ENCODE measurements at regions not wholly inside any gene's neighbourhood (a gene's known extent, or its start where the extent isn't known, plus 50 kb on each side); places are given as distances from the start of the nearest gene placed in this dataset.

DNA sequence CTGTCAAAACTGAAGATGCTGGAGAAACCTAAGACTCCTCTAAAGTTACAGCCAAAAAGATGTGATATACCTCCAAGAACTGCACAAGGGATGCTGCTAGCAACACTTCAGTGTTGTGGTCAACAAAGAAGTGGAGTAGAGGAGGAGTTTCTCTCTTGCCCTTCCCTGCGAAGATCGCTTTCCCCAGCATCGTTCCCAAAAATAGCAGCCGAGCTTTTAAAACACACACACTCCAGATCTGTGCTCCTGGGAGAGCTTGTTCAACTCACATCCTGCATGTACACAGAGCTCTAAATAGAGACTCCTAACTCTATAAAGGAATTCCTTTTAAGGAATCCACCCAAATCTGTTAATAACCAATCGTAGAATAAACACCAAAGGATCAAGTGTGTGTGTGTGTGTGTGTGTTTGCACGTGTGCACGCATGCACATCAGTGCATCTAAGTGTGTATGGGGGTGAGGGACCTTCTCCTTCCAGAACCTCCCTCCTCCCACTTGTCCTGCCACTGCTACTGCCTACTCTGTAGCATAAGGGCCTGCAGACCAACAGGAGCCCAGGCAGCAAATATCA, 58.5 kb downstream of the PSMG1 start:
- DNase-seq (ENCODE audit: low read depth in 1 of 2, low spot score in 1 of 2) = no peak

GRCh38 chr21:39123375-39123774, 59.9 kb downstream of the PSMG1 start:
- no peak for DNase-seq (ENCODE audit: low read depth in 1 of 2, low spot score in 1 of 2)

- no peak for DNase-seq (ENCODE audit: low read depth in 1 of 2, low spot score in 1 of 2)
These were observed 61.5 kb downstream of the PSMG1 start for GRCh38 chr21:39121600-39122355.

DNA sequence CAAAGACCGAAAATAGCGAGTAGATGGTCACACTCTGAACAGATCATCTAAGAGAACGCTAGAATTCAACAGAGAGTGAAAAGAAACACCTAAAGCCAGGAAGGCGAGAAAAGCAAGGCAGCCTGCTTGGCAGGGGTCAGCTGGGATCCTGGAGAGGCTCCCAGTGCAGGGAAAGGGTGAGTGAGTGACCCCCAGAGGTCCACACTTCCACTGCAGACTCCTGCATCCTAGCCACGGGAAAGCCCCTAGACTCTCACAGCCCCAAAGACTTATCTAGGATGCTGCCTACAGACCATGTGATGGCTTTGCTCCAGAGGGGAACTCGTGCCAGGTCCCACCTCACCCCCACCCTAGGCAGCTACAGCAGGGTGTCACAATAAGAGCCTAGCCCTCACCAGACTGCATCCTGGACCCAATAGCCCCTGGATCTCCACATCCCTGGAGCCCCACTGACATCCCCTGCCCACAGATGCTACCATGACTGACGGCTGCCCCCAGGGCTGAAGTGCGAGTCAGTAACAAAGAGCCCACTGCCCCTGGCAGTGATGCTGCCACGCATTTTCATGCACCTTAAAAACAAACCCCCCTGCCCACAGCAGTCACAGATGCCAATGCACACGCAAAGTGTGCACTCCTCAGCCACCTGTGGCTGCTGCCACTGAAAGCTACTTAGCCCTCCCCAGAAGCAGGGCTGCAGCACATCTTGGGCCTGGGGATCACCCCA, 62.2 kb downstream of the PSMG1 start:
- DNase-seq (ENCODE audit: low read depth in 1 of 2, low spot score in 1 of 2) = no peak

DNA sequence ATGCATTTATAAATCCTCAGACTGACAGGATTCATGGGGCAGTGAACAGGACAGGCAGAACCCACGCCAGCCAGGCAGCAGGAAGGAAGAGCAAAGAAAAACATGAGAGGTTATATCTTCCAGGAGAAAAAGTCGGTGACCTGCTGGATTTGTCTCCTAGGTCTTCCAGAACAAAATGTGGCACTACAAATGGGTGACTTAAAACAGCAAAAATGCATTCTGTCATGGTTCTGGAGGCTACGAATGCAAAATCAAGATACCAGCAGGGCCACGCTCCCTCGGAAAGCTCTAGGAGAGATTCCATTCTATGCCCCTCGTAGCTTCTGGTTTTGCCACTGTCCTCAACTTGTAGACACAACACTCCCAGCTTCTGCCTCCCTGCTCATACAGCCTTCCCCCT, 63.4 kb downstream of the PSMG1 start:
- DNase-seq (ENCODE audit: low read depth in 1 of 2, low spot score in 1 of 2) = no peak

DNA sequence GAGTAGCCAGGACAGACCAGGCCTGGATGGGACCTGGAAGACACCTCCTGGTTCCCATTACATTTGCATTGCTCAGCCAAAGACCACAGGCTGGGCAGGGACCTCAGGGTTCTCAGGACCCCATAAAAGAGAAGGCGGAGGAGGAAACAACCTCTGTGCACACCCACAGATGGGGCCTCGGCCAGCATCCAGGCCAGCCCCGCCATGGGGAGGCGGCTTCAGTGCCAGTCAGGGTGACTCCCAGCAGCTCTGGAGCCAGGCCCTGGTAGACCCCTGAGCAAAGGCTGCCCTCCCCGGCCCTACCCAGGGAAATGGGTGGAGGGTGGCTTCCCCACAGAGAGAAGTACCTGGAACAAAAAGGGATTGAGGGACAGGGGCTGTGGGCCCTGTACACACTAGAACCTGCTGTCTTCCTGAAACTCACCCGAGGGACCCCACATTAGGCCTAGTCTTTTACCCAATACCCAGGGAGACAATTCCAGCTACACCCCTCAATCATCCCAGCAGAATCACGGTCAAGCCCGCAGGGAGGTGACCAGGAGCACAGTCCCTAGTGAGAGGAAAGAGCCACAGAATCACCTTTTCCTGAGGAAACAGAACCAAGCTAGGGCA, 64.5 kb downstream of the PSMG1 start:
- no peak for DNase-seq (ENCODE audit: low read depth in 1 of 2, low spot score in 1 of 2)

GRCh38 chr21:39118061-39118460, 65.2 kb downstream of the PSMG1 start:
- no peak for DNase-seq (ENCODE audit: low read depth in 1 of 2, low spot score in 1 of 2)

GRCh38 chr21:39117440-39117970, 65.7 kb downstream of the PSMG1 start:
- DNase-seq (ENCODE audit: low read depth in 1 of 2, low spot score in 1 of 2) = no peak

GRCh38 chr21:39116761-39117439, 66.4 kb downstream of the PSMG1 start:
- no peak for DNase-seq (ENCODE audit: low read depth in 1 of 2, low spot score in 1 of 2)

DNA sequence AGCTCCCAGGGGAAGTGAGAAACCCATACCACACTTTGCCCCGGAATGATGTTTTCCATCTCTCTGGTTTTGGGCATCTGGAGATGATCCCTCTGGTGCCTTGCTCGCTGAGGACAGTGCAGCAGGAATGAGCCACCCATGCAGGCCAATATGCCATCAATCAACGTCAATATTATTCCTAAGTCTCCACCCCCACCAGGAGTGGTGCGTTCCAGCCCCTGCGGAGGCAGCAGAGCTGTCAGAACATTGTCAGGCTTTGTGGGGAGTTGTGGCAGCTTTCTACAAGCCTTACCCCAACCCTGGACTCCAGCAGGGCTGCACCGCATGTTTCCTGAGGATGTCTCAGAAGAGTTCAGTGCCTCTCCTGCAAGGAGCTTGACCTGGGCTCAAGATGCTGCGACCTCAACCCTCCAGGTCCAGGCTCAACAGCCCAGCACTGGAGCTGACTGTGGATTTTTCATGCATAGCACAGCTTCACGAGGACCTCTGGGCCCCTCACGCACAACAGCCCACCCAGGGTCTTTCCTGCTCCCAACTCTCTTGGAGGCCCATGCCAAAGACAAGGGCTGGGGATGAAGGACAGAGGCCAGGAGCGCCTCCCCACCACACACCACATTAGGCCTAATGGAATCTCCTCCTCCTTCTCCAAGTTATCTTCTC, 67.5 kb downstream of the PSMG1 start:
- DNase-seq (ENCODE audit: low read depth in 1 of 2, low spot score in 1 of 2) = no peak

- DNase-seq (ENCODE audit: low read depth in 1 of 2, low spot score in 1 of 2) = no peak
These were observed 68.2 kb downstream of the PSMG1 start for GRCh38 chr21:39114871-39115575.

- DNase-seq (ENCODE audit: low read depth in 1 of 2, low spot score in 1 of 2) = no peak
These were observed 71.2 kb downstream of the PSMG1 start for GRCh38 chr21:39111931-39112550.

GRCh38 chr21:39110431-39110830, 72.8 kb downstream of the PSMG1 start:
- no peak for DNase-seq (ENCODE audit: low read depth in 1 of 2, low spot score in 1 of 2)

GRCh38 chr21:39109596-39110210, 73.5 kb downstream of the PSMG1 start:
- no peak for DNase-seq (ENCODE audit: low read depth in 1 of 2, low spot score in 1 of 2)

GRCh38 chr21:39109163-39109530, 74.1 kb downstream of the PSMG1 start:
- no peak for DNase-seq (ENCODE audit: low read depth in 1 of 2, low spot score in 1 of 2)

DNA sequence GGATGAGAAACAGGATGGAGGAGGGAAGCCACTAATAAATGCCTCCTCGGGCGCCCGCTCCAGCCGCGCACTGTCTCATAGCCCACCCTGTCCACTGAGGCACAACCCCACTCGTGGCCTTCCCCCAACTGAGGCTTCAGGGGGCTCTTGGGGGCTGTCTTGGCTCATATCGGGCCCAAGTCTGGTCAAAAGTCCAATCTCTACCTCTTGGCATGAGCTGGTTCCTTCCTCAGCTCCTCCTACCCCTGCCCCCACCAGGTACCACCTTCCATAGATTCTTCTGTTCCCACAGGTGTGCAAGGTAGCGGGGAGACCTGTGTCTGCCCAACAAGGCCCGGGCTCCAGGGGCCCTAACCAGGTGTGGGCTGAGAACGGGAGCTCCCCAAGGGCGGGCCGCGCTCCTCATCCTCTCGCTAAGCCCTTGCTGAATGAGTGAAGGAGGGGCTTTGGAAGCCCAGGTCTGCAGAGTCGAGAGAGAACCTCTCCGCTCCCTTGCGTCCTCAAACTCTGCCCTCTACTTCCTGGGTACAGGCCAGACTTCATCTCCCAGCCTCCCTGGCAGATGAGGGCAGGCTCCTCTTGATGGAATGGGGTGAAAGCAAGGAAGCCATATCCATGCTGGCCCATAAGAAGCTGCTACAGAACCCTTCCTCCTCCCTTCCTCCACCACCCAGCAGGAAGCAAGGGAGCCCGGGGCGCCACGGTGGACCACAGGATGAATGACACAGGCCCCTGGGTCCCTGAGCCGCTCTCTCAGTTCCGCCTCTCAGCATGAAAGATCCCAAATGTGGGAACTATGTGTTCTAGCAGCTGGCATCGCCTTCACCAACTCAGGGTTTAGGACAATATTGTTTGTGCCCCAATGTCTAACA, 74.7 kb downstream of the PSMG1 start:
- DNase-seq (ENCODE audit: low read depth in 1 of 2, low spot score in 1 of 2) = no peak

- no peak for DNase-seq (ENCODE audit: low read depth in 1 of 2, low spot score in 1 of 2)
These were observed 75.5 kb downstream of the PSMG1 start for GRCh38 chr21:39107739-39108138.

- no peak for DNase-seq (ENCODE audit: low read depth in 1 of 2, low spot score in 1 of 2)
These were observed 76.3 kb downstream of the PSMG1 start for GRCh38 chr21:39106881-39107462.

Data from stimulated activated CD4-positive, alpha-beta T cell treated with anti-CD3 and anti-CD28 coated beads, Interleukin-15, amount 100 ng/mL, for 1 hour (primary cell).